ENCODE measurements at regions not wholly inside any gene's neighbourhood (a gene's known extent, or its start where the extent isn't known, plus 50 kb on each side); places are given as distances from the start of the nearest gene placed in this dataset.

- TF ChIP-seq CTCF (IDR thresholded peaks at IDR 0.05) (no peak), CBFB (CRISPR knock-in tag; IDR thresholded peaks at IDR 0.05; ENCODE audit: low read depth) (no peak), ATF3 (CRISPR knock-in tag; conservative IDR thresholded peaks at IDR 0.05) (no peak), SP1 (CRISPR knock-in tag; conservative IDR thresholded peaks at IDR 0.05) (no peak), PREB (CRISPR knock-in tag; IDR thresholded peaks at IDR 0.05; ENCODE audit: borderline replicate concordance) (no peak)
- TF ChIP-seq, protein P1, sequence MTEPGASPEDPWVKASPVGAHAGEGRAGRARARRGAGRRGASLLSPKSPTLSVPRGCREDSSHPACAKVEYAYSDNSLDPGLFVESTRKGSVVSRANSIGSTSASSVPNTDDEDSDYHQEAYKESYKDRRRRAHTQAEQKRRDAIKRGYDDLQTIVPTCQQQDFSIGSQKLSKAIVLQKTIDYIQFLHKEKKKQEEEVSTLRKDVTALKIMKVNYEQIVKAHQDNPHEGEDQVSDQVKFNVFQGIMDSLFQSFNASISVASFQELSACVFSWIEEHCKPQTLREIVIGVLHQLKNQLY (CRISPR knock-in tag; IDR thresholded peaks at IDR 0.05) = no peak
These were observed 137.2 kb upstream of the ADARB2 start for GRCh38 chr10:1874533-1874932.
